ENCODE measurements at regions not wholly inside any gene's neighbourhood (a gene's known extent, or its start where the extent isn't known, plus 50 kb on each side); places are given as distances from the start of the nearest gene placed in this dataset.

DNA sequence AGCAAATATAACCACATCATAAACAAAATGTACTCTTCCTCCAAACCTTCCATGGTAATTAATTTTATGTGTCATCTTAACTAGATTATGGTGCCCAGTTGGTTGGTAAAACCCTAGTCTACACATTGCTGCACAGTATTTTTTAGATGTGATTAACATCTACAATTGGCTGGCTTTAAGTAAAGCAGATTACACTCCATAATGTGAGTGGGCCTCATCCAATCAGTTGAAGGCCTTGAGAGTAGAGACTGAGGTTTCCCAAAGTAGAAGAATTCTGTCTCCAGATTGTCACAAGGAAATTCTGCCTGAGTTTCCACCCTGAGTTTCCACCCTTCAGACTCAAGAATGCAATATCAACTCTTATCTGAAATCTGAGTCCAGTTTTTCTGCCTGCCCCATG is 128.4 kb upstream of the USP25 start:
- ATAC-seq, result no peak
- TF ChIP-seq, protein P1, sequence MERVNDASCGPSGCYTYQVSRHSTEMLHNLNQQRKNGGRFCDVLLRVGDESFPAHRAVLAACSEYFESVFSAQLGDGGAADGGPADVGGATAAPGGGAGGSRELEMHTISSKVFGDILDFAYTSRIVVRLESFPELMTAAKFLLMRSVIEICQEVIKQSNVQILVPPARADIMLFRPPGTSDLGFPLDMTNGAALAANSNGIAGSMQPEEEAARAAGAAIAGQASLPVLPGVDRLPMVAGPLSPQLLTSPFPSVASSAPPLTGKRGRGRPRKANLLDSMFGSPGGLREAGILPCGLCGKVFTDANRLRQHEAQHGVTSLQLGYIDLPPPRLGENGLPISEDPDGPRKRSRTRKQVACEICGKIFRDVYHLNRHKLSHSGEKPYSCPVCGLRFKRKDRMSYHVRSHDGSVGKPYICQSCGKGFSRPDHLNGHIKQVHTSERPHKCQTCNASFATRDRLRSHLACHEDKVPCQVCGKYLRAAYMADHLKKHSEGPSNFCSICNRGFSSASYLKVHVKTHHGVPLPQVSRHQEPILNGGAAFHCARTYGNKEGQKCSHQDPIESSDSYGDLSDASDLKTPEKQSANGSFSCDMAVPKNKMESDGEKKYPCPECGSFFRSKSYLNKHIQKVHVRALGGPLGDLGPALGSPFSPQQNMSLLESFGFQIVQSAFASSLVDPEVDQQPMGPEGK (CRISPR knock-in tag; IDR thresholded peaks at IDR 0.05; ENCODE audit: borderline replicate concordance), result no peak
- no peak for TF ChIP-seq BACH2 (CRISPR knock-in tag; IDR thresholded peaks at IDR 0.05; ENCODE audit: borderline replicate concordance)
- no peak for TF ChIP-seq ZNF70 (CRISPR knock-in tag; IDR thresholded peaks at IDR 0.05)
- TF ChIP-seq, protein P2, sequence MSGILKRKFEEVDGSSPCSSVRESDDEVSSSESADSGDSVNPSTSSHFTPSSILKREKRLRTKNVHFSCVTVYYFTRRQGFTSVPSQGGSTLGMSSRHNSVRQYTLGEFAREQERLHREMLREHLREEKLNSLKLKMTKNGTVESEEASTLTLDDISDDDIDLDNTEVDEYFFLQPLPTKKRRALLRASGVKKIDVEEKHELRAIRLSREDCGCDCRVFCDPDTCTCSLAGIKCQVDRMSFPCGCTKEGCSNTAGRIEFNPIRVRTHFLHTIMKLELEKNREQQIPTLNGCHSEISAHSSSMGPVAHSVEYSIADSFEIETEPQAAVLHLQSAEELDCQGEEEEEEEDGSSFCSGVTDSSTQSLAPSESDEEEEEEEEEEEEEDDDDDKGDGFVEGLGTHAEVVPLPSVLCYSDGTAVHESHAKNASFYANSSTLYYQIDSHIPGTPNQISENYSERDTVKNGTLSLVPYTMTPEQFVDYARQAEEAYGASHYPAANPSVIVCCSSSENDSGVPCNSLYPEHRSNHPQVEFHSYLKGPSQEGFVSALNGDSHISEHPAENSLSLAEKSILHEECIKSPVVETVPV (CRISPR knock-in tag; IDR thresholded peaks at IDR 0.05), result no peak
- TF ChIP-seq ZNF565 (CRISPR knock-in tag; conservative IDR thresholded peaks at IDR 0.05; ENCODE audit: low read depth), result no peak

DNA sequence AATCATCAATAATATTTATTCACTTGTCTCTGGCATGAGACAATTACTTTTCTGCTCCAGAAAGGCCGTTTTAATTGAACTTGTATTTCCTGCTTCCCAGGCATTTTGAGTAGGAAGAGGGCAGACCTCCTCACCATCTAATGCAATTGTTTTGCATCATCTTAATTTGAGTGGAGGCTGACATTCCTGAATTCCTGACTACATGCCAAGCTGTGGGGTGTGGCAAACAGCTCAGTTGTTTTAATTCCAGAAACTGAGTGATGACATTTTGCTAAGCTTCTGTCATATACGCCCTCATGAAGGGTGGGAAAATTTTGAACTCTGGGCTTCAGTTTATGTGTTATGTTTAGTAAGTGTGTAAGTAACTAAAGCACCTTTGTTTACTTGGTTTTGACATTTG is 125.4 kb upstream of the USP25 start:
- TF ChIP-seq ZC3H10 (CRISPR knock-in tag; IDR thresholded peaks at IDR 0.05), result no peak
- TF ChIP-seq SNAI2 (CRISPR knock-in tag; IDR thresholded peaks at IDR 0.05), result no peak
- peak; percentile 74 for TF ChIP-seq ISL1 (CRISPR knock-in tag; IDR thresholded peaks at IDR 0.05)
- ATAC-seq, result no peak

DNA sequence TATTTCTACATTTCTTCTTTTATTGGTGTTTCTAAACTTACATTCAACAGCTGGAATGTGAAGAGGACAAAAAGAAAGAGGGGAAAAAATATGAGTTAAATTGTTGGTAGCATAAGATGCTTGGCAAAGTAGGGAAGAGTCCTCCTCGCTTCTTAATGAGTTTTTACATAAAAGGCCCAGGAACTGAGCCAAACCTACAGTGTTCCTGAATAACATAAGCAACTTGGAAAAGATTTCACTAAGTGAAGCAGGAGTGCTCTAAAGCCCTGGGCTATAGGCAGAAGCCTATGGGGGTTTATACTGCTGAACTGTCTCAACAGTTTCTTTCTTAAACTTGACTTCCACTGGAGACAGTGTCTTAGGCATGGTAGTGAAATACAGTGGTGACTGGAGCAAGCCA is 115.0 kb upstream of the USP25 start:
- no peak for ATAC-seq
- TF ChIP-seq ZNF8 (CRISPR knock-in tag; IDR thresholded peaks at IDR 0.05) (no peak), RARB (CRISPR knock-in tag; IDR thresholded peaks at IDR 0.05) (no peak), GLIS3 (CRISPR knock-in tag; IDR thresholded peaks at IDR 0.05) (no peak), ARNTL (CRISPR knock-in tag; IDR thresholded peaks at IDR 0.05; ENCODE audit: borderline replicate concordance, low read depth) (no peak), ESRRG (CRISPR knock-in tag; IDR thresholded peaks at IDR 0.05) (no peak), ZFP30 (CRISPR knock-in tag; IDR thresholded peaks at IDR 0.05) (no peak), CSDC2 (CRISPR knock-in tag; IDR thresholded peaks at IDR 0.05) (no peak), BACH2 (CRISPR knock-in tag; IDR thresholded peaks at IDR 0.05; ENCODE audit: borderline replicate concordance) (no peak), ZC3H10 (CRISPR knock-in tag; IDR thresholded peaks at IDR 0.05) (no peak), ZFP3 (CRISPR knock-in tag; IDR thresholded peaks at IDR 0.05) (no peak), TOX (CRISPR knock-in tag; IDR thresholded peaks at IDR 0.05; ENCODE audit: borderline replicate concordance) (no peak), ZNF70 (CRISPR knock-in tag; IDR thresholded peaks at IDR 0.05) (no peak), PPARA (CRISPR knock-in tag; IDR thresholded peaks at IDR 0.05; ENCODE audit: borderline replicate concordance) (no peak)
- TF ChIP-seq, protein P1 (CRISPR knock-in tag; IDR thresholded peaks at IDR 0.05; ENCODE audit: borderline replicate concordance), result no peak
- TF ChIP-seq, protein P3, sequence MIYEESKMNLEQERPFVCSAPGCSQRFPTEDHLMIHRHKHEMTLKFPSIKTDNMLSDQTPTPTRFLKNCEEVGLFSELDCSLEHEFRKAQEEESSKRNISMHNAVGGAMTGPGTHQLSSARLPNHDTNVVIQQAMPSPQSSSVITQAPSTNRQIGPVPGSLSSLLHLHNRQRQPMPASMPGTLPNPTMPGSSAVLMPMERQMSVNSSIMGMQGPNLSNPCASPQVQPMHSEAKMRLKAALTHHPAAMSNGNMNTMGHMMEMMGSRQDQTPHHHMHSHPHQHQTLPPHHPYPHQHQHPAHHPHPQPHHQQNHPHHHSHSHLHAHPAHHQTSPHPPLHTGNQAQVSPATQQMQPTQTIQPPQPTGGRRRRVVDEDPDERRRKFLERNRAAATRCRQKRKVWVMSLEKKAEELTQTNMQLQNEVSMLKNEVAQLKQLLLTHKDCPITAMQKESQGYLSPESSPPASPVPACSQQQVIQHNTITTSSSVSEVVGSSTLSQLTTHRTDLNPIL (CRISPR knock-in tag; IDR thresholded peaks at IDR 0.05; ENCODE audit: low read depth), result no peak
- TF ChIP-seq, protein P4, sequence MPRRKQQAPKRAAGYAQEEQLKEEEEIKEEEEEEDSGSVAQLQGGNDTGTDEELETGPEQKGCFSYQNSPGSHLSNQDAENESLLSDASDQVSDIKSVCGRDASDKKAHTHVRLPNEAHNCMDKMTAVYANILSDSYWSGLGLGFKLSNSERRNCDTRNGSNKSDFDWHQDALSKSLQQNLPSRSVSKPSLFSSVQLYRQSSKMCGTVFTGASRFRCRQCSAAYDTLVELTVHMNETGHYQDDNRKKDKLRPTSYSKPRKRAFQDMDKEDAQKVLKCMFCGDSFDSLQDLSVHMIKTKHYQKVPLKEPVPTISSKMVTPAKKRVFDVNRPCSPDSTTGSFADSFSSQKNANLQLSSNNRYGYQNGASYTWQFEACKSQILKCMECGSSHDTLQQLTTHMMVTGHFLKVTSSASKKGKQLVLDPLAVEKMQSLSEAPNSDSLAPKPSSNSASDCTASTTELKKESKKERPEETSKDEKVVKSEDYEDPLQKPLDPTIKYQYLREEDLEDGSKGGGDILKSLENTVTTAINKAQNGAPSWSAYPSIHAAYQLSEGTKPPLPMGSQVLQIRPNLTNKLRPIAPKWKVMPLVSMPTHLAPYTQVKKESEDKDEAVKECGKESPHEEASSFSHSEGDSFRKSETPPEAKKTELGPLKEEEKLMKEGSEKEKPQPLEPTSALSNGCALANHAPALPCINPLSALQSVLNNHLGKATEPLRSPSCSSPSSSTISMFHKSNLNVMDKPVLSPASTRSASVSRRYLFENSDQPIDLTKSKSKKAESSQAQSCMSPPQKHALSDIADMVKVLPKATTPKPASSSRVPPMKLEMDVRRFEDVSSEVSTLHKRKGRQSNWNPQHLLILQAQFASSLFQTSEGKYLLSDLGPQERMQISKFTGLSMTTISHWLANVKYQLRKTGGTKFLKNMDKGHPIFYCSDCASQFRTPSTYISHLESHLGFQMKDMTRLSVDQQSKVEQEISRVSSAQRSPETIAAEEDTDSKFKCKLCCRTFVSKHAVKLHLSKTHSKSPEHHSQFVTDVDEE (CRISPR knock-in tag; IDR thresholded peaks at IDR 0.05), result no peak

All from SK-N-SH treated with all-trans-retinoic acid at 6 μM for 48 hours (cell line).